ENCODE measurements at regions not wholly inside any gene's neighbourhood (a gene's known extent, or its start where the extent isn't known, plus 50 kb on each side); places are given as distances from the start of the nearest gene placed in this dataset.
A peak's percentile ranks its signal among the peaks of the same experiment; 100 is the strongest.
"Not testable (repeated sequence)": the region's sequence is repeated elsewhere in the genome, so short reads cannot be mapped to it uniquely, and the experiment has no call there.

GRCh38 chr9:29209748-29210291 is 1636.5 kb upstream of the C9orf72 start:
- DNase-seq, result no peak

DNA sequence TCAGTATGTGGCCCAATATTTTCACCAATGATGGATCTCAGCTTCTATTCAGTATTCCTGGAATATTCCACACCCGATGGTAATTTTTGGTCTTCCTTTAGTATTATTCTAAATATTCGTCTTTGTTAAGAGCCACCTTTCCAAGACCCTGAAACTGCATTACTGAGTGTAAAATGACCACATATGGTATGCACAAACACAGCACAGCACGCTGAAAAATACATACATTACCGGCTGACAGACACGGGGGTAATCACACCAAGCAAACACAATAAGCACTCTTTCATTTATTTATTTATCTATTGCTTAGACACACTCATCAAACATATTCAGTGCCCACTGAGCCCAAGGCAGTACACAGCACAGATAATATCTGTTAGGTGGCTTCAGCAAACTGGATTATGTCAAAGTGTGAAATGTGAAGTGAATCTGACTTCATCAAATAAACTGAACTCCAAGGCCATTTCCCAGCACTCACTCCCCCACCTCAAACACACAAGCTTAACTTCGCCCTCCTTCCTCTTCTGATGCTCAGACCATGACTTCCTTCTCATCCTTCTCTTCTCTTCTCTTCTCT is 1637.8 kb upstream of the C9orf72 start:
- DNase-seq, result no peak

DNA sequence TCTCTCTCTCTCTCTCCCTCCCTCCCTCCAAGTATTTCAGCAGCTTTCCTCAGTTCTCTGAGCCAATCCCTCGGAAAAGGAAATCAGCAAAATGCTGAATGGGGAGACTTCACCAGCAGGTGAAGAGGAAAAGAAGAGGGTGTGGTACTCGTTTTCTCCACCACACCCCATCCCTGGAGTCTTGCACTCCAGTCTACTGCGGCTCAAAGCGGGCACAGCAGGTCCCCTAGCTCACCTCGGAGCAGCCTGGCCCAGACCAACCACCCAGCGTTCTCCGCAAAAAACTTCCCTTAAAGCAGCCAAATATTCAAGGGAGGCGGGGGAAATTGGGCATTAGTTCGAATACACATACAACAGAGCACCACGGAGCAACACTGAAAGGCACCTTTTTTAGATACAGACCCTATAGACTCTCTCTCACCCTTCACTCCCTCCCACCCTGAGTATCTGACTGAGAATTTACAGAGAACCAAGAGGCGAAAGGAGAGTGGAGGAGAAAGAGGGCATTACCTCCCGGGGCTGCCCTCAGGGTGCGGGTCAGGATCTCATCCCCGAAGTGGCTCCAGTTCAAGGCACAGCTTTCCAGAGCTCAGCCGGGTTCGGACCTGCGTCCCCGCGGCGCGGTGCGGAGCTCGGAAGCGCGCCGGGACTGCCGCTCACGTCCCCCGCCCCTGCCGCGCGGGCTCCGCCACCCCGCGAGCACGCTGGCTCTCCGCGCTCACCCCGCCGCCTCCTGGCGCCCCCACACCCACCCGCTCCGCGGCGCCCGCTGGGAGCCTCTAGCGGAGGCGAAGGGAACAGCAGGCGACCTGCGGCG is 1638.5 kb upstream of the C9orf72 start:
- DNase-seq, result peak; percentile 79

DNA sequence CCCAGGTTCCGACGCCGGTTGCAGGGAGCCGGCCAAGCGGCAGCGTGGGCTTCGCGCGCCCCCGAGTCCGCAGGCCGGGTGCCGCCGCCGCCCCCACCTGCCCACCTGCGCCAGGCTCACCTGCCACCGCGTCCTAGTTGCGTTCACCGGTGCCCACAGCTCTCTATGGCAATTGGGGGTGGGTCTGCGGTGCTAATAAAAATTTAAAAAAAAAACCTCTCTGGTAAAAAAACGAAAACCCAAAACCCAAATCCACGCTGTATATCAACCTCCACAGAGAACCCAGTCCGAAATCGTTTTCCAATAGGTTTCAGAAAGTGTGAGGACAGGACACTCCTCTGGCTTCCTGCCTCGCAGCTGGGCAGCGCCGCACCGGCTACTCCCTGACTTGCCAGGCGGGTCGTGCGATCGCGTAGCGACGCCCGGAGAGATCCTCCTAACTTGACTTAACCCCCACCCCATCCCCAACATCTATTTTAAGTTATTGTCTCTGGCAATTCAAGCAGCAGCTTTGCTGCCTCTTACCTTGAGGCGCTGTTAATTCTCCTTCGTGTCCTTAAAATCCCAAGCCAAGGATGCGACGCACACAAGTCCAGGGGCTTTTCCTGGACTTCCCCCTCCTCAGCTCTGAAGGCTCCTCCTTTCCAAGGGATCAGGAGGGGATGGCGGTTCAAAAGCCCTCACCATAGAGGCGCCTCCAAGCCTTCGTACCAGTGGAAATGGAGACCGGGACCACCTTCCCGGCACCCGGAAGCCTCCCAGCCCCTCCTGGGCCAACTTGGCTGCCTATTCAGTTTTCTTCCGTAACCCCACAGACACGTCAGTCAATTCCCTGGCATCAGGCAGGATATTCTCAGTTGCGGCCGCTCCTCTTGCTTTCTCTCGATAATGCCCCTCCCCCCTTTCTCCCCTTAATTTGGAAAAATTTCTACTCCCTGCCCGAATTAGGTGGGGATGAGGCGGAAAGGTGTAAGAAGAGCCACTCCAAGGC is 1639.4 kb upstream of the C9orf72 start:
- peak; percentile 56 for DNase-seq

GRCh38 chr9:29213417-29214153 is 1640.3 kb upstream of the C9orf72 start, which contains the start of gene LINGO2:
Gene LINGO2, minus strand, starts transcription at chr9:29213601.
- peak; percentile 64 for DNase-seq

- peak; percentile 61 for DNase-seq
Observed at GRCh38 chr9:29214154-29214689, 1640.9 kb upstream of the C9orf72 start.

- peak; percentile 45 for DNase-seq
Observed at GRCh38 chr9:29214690-29215253, 1641.5 kb upstream of the C9orf72 start.

DNA sequence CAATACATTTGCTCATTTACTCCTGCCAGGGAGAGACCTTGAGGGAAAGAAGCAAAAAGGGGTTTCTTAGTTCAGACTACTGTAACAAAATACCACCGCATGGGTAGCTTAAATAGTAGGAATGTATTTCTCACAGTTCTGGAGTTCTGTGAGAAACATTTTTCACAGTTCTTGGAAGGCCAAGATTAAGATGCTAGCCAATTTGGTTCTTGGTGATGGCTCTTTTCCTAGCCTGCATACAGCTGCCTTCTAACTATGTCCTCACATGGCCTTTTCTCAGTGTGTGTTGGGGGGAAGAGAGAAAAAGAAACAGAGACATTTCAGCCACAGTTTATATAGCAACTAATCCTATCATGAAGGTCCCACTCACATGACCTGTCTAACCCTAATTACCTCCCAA is 1644.7 kb upstream of the C9orf72 start:
- no peak for DNase-seq

- no peak for DNase-seq
Observed at GRCh38 chr9:29220596-29221251, 1647.4 kb upstream of the C9orf72 start.

DNA sequence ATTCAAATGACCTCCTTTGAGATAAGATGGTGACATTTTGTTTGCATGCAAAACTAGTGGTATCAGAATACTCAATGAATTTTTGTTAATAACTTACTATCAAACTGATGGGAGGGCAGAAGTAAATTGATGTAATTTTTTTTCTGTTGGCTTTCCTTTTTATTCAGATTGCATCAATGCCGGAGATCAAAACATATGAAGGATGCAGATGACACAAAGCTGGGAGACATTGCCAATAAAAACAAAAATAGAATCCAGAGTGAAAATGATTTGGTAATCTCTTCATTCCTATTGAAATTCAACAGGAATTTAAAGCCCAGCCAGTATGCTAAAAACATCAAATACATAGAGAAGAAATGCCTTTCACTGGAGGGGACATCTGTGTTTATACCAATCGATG is 1655.3 kb upstream of the C9orf72 start:
- DNase-seq, result no peak

DNA sequence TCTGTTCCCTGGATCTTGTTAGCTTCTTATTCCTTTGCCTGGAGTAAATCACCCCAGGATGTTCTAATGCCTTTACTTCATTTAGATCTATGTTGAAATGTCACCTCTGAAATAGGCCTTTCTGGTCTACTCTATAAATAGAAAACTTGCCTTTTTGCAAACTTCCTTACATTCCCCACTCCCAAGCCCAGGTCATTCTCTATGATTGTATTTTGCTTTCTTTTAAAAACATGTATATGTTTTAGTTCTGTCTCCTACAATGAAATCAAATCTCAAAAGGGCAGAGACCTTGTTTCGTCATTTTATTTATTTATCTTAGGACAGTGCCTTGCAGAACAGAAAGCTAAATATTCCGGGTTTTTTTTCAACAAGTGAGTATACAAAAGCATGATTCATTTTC is 1657.7 kb upstream of the C9orf72 start:
- no peak for DNase-seq

DNA sequence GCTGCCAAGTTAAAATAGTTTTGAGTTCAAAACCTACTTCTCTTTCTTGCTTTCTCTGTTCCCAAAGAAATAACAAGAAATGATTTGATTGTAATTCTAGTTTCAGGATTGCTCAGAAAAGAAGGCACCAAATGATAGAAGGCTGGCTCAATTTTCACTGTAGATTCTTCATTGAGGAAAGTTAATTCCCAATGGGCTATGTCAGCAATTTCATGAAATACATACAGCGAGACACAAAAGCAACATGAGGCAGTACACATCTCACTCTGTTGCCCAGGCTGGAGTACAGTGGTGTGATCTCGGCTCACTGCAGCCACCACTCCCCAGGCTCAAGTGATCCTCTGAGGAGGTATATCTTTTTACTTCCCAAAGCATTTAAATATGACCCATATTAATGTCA is 1659.9 kb upstream of the C9orf72 start:
- DNase-seq, result no peak

- DNase-seq, result no peak
Observed at GRCh38 chr9:29241320-29241719, 1668.0 kb upstream of the C9orf72 start.

DNA sequence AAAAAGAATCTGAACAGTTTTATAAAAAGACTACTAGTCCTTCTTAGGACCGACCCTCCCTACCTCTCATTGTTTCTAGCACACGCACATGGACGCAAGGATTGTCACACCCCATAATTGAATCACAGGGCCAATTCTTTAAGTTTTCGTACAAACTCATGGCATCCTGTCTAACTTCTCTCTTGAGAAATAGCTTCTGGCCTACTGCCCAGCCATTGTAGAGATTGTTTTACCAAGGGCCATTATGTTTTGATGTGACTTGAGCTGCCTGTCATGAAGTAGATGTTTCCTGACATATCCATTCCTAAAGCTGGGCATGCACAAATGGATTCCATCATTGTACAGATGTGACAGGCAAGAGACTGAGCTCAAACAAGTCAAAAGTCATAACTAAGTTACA is 1672.1 kb upstream of the C9orf72 start:
- no peak for DNase-seq

- not testable (repeated sequence) for DNase-seq
Observed at GRCh38 chr9:29270400-29270799, 1697.1 kb upstream of the C9orf72 start.

DNA sequence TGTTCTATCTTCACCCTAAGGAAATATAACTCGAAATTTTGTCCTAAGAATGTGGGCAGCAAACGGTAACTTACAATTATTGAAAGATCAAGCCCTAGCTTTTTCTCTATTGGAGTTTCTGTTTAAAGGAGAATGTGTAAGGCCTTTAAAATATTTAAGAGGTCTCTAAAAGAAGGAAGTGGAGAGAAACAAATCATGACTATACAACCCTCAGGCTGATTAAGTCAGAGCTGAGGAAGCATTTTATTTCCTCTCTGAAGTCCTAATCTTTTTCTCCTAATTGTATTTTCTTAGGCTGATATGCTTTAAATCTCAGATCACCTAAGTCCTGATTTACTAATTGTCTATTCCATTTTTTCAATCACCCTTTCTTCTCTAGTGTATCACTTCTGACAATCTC is 1708.8 kb upstream of the C9orf72 start:
- no peak for DNase-seq

- no peak for DNase-seq
Observed at GRCh38 chr9:29285818-29286217, 1712.5 kb upstream of the C9orf72 start.

DNA sequence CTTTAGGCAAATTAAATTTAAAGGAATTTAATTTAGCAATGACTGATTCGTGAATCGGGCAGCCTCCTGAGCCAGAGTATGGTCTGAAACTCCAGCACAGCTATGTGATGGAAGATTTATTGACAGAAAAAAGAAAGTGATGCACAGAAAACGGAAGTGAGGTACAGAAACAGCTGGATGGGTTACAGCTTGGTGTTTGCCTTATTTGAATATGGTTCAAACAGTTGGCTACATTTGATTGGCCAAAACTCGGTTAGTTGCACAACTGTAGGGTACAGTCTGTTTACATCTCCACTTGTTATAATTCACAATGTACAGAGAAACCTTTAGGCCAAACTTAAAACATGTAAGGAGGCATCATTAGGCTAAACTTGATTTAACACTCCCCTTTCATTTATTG is 1716.1 kb upstream of the C9orf72 start:
- DNase-seq, result no peak

- no peak for DNase-seq
Observed at GRCh38 chr9:29290516-29290915, 1717.2 kb upstream of the C9orf72 start.

- no peak for DNase-seq
Observed at GRCh38 chr9:29297592-29297991, 1724.3 kb upstream of the C9orf72 start.

GRCh38 chr9:29311221-29311620 is 1737.9 kb upstream of the C9orf72 start:
- DNase-seq, result no peak

All from right forelimb (tissue), 1 donor.